GM23248 (cell line): ENCODE measurements at regions not wholly inside any gene's neighbourhood (a gene's known extent, or its start where the extent isn't known, plus 50 kb on each side); places are given as distances from the start of the nearest gene placed in this dataset.

ENCODE experiments used
- EZH2 ChIP-seq: fragments of 200-600 bp; sonication (generic); IDR thresholded peaks from 2 replicates; pipeline ENCODE4 v1.6.1; 2018; ENCODE audit warnings: antibody characterized with exemption, mild to moderate bottlenecking; ENCODE audit not compliant: insufficient read depth, poor library complexity, severe bottlenecking
- EZH2phosphoT487 ChIP-seq: fragments of 200-600 bp; sonication (generic); IDR thresholded peaks from 2 replicates; pipeline ENCODE4 v1.6.1; 2018; ENCODE audit warnings: antibody characterized with exemption, moderate library complexity, mild to moderate bottlenecking, low read depth; ENCODE audit not compliant: insufficient read depth

GRCh38 chr18:72985686-72986085, 117.9 kb upstream of the NETO1 start:
- TF ChIP-seq EZH2phosphoT487 = no peak
- TF ChIP-seq EZH2 = no peak
